ENCODE measurements at regions not wholly inside any gene's neighbourhood (a gene's known extent, or its start where the extent isn't known, plus 50 kb on each side); places are given as distances from the start of the nearest gene placed in this dataset.

DNA sequence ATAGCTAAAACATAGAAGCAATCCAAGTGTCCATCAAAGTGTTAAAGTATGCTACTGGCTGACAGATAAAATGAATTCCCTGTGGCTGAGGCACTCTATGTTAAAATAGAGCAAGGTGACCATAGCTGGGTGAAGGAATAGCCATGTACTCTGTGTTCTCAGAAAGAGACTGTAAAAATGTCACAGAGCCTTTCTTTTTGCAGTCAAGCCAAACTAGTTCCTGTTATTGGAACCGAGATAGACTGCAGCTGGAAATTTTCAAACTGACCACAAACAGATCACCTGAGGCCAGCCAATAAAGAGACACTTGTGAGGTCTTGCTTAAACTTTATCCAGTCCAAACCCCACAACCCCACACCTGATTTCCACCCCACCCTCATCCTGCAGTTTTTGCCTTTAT lies 422.8 kb upstream of the NAALADL2 start:
- TF ChIP-seq POLR2A (IDR thresholded peaks at IDR 0.05) = no peak
- TF ChIP-seq POLR2AphosphoS5 (IDR thresholded peaks at IDR 0.05) = no peak
- no peak for TF ChIP-seq CTCF (IDR thresholded peaks at IDR 0.05)
- no peak for TF ChIP-seq EP300 (IDR thresholded peaks at IDR 0.05)
- Histone ChIP-seq H3K9me3 (no peaks in the 10 kb centered on the region), H3K4me1 (peaks cover 0 to 6% (median 0%) of the 10 kb centered on the region in 3 donors), H3K4me3 (no peak overlapping the region), H3K27ac (no peak overlapping the region), H3K27me3 (no peaks in the 10 kb centered on the region), H3K36me3 (no peaks in the 10 kb centered on the region)
- no peak for ATAC-seq
- WGBS, 2 donors (ENCODE audit: low coverage in 1 of 2) = 7 to 63% methylated on average over 1 of the region's 1 CpG

GRCh38 chr3:174438501-174439145 lies 420.5 kb upstream of the NAALADL2 start:
- ATAC-seq = no peak
- H3K27ac ChIP-seq = peak overlapping the region in 2 of 4 donors; percentile 98

GRCh38 chr3:174439331-174440252 lies 419.5 kb upstream of the NAALADL2 start:
- no peaks in the 10 kb centered on the region for H3K27me3 ChIP-seq
- no peaks in the 10 kb centered on the region for H3K9me3 ChIP-seq
- peaks cover 0 to 15% (median 3%) of the 10 kb centered on the region in 3 donors for H3K4me1 ChIP-seq
- peak overlapping the region; percentile 93 to 99 (median 98) for H3K27ac ChIP-seq
- TF ChIP-seq EP300 (IDR thresholded peaks at IDR 0.05) = no peak
- TF ChIP-seq POLR2AphosphoS5 (IDR thresholded peaks at IDR 0.05) = peak; percentile 63
- 25 to 35% methylated on average over 9 to 12 of the region's 12 CpGs for WGBS, 2 donors (ENCODE audit: low coverage in 1 of 2)
- peak; percentile 11 for ATAC-seq
- no peaks in the 10 kb centered on the region for H3K36me3 ChIP-seq
- H3K4me3 ChIP-seq = peak overlapping the region; percentile 83 to 87

More at GRCh38 chr3:174438501-174439145, 420.5 kb upstream of the NAALADL2 start:
- no peak overlapping the region for H3K4me3 ChIP-seq
- no peaks in the 10 kb centered on the region for H3K36me3 ChIP-seq
- no peaks in the 10 kb centered on the region for H3K9me3 ChIP-seq
- TF ChIP-seq POLR2AphosphoS5 (IDR thresholded peaks at IDR 0.05) (no peak), POLR2A (IDR thresholded peaks at IDR 0.05) (no peak), CTCF (IDR thresholded peaks at IDR 0.05) (no peak), EP300 (IDR thresholded peaks at IDR 0.05) (no peak)
- H3K27me3 ChIP-seq = no peaks in the 10 kb centered on the region
- peaks cover 0 to 15% (median 3%) of the 10 kb centered on the region in 3 donors for H3K4me1 ChIP-seq
- WGBS, 2 donors (ENCODE audit: low coverage in 1 of 2) = 59 to 79% methylated on average over 5 of the region's 5 CpGs

GRCh38 chr3:174440253-174440701 lies 418.9 kb upstream of the NAALADL2 start:
- Histone ChIP-seq H3K4me3 (peak overlapping the region; percentile 83 to 87), H3K27me3 (no peaks in the 10 kb centered on the region), H3K9me3 (no peaks in the 10 kb centered on the region), H3K4me1 (peaks cover 0 to 15% (median 3%) of the 10 kb centered on the region in 3 donors), H3K36me3 (no peaks in the 10 kb centered on the region), H3K27ac (peak overlapping the region; percentile 93 to 99 (median 98))
- TF ChIP-seq CTCF (IDR thresholded peaks at IDR 0.05) (no peak), POLR2A (IDR thresholded peaks at IDR 0.05) (no peak), POLR2AphosphoS5 (IDR thresholded peaks at IDR 0.05) (no peak), EP300 (IDR thresholded peaks at IDR 0.05) (no peak)
- WGBS, 2 donors (ENCODE audit: low coverage in 1 of 2) = 2 to 3% methylated on average over 8 of the region's 8 CpGs
- ATAC-seq = peak; percentile 25

All from gastroesophageal sphincter (tissue), 4 donors.